HG03575 (cell line): ENCODE measurements at regions not wholly inside any gene's neighbourhood (a gene's known extent, or its start where the extent isn't known, plus 50 kb on each side); places are given as distances from the start of the nearest gene placed in this dataset.

ENCODE experiments used
- ATAC-seq: cut with Tn5 transposase; IDR thresholded peaks from one replicate; pipeline ENCODE4 v1.9.1; 2021; ENCODE audit not compliant: unreplicated experiment, insufficient number of reproducible peaks, low FRiP score; ENCODE audit errors: extremely low read depth

DNA sequence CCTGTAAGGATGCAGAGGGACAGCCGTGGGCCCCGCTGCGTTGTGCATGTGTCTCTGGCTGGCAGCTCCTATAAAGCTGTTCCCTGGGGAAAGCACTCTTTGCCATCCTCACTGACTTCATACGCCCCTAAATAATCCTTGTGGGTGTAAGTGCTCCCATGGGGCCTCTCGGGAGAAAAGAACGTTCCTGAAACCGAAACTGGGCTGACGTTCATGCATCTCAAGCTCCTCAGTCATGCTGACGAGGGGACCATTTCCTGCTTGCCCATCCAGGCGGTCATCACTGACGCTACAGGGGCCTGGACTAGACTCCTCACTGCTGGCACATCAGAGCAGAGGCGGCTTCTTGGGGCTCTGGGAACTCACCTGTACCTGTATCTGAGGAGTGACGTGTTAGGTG is 73.1 kb upstream of the USP24 start:
- ATAC-seq, result peak; percentile 46

DNA sequence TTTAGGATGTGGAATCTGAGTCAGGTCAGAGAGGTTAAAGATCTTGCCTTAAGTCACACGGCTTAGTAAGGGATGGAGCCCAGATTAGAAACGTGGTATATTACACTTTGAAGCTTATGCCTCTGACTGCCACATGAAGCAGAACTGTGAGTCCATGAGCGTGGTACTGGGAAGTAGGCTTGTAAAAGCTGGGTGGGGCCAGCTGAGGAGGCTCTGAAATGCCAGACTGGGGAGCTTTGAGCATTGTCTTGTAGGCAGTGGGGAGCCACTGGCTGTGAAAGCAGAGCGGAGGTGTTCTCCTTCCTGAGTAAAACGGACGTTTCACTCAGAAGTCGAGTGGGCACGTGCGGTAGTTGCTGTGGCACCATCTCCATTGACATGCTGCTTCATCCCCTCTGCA is 72.6 kb upstream of the USP24 start:
- ATAC-seq, result peak; percentile 15

DNA sequence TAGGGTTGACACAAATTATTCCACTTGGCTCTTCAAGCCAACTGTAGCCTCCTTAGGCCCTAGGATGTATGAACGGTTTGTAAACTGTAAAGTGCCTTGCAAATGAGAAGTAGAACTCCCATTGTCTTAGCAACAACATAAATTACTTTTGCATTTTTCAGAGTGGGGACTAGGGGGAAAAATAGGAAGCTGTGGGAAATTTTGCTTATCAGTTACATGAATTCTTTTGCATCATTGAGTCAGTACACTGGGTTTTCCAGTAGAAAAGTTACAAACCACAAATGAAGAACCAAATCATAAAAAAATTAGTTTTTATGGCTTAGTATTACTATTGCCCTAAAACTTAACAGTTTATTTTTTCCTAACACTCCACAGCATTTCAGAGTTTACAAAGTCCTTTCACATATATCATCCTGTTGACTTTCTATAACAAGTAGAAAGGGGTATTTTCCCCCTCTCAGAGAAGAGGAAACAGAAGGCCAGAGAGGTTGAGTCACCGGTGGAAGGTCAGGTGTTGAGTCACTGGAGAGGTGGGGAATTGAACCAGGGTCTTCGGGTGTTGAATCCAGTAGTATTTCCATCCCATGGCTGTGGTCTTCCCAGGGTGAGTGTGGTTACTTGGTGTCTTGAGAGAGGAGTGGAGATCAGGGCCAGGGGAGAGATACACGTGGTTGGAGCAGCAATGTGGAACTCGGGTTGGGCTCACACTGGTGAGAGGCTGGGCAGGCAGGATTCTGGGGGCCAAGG is 71.9 kb upstream of the USP24 start:
- ATAC-seq, result no peak

DNA sequence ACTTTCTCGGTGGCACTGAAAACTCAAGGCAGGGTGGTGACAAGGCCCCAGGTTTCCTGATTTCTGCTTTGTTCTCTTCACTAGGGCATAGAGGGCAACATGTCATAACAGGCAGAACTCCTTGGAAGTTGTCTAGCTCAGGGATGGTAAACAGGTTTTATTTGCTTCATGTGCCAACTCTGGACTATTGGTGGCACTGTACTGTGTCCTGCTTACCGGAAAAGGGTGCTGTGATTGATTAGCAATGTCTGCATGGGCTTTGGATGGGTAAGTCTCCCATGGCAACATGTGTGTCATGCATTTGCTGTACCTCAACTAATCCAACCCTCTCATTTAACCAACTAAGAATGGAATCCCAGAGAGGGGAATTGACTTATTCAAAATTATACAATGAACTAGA is 70.7 kb upstream of the USP24 start:
- no peak for ATAC-seq

DNA sequence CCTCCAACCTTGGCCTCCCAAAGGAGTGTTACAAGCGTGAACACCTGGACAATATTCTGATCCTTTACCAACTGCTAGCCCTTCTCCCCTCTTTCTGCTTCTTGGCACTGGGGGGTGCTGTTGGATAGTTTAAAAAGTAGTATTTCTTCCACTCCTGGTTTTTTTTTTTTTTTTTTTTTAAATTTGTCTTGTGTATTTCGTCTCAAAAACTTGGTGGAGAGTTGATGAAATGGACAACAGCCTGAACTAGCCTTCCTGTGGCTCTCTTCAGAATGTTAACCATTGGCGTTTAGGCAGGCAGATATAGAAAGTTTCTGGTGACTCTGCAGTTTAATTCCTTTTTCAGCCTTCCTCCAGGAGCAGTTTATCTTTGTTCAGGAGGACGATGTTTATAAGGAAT is 69.7 kb upstream of the USP24 start:
- ATAC-seq, result no peak

DNA sequence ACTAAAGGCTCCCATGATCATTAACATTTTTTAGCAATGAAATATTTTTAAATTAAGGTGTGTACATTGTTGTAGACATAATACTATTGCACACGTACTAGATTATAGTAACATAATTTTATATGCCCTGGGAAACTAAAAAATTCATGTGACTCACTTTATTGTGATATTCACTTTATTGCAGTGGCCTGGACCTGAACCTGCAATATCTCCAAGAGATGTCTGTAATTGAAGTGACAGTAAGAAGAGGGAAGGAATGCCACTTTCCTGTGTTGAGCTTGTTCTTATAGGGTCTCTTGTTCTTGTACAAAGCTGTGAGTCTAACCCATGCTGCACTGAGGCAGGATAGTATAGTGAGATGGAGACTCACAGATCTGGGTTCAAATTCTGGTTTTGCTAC is 66.9 kb upstream of the USP24 start:
- no peak for ATAC-seq

DNA sequence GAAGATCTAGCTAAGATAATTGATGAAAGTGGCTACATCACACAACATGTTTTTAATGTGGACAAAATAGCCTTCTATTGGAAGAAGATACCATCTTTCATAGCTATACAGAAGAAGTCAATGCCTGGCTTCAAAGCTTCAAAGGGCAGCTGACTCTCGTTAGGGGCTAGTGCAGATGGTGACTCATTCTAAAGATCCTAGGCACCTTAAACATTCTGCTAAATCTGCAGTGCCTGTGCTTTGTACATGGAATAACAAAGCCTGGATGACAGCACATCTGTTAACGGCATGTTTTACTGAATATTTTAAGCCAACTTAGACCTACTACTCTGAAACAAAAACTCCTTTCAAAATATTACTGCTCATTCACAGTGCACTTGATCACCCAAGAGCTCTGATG is 65.6 kb upstream of the USP24 start:
- no peak for ATAC-seq

DNA sequence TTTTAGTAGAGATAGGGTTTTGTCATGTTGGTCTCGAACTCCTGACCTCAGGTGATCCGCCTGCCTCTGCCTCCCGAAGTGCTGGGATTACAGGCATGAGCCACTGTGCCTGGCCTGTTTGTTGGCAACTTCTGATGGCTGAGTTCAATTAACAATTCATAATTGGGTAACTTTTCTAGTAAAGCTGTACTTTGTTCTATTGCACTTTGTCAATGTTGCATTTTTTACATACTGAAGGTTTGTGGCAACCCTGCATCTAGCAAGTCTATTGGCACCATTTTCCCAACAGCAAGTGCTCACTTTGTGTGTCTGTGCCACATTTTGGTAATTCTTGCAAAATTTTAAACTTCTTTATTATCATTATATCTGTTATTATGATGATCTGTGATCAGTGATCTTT is 64.5 kb upstream of the USP24 start:
- ATAC-seq, result no peak

DNA sequence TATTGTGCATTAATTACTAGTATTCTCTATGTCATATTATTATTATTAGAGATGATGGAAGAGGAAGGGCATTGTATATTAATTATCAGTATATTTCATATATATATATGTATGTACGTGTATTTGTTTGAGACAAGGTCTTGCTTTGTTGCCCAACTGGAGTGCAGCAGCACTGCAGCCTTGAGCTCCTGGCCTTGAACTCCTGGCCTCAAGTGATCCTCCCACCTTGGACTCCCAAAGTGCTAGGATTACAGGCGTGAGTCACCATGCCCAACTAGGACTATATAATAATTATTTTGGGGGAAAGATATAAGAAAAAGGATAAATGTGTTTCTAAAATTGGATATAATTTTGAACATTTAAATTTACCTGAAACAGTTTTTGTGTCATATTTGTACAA is 63.2 kb upstream of the USP24 start:
- no peak for ATAC-seq

DNA sequence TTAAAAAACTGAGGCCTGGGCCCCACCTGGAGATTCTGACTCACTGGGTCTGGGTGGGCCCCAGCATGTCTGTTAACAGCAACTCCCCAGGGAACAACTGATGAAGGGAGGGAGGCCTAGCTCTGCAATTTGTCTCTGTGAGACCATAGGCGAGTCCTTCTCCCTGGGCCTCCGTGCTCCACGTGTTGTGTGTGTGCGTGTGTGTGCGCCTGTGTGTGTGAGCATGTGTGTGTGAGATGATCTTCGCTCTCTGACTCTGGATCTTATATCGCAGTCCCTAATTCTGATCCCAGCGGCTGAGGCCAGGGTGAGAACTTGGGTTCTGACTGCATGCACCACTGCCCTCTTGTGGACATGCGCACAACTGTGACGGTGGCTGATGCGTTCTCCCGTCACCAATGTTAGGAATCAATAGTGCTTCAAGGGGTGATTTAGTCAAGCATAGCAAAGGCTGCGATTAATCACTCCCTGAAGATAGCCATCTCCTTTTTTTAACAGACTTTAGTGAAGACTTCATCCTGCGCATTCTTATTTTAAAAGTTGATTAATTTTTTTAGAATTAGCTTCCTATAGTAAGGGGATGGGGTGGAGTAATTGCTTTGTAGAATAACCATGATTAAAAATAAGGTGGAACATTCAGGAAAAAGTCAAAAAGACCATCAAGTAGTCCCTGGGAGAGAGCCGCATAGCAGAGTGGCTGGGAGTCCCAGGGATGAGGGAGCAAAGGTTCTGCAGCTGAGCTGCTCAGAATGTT is 62.4 kb upstream of the USP24 start:
- no peak for ATAC-seq

DNA sequence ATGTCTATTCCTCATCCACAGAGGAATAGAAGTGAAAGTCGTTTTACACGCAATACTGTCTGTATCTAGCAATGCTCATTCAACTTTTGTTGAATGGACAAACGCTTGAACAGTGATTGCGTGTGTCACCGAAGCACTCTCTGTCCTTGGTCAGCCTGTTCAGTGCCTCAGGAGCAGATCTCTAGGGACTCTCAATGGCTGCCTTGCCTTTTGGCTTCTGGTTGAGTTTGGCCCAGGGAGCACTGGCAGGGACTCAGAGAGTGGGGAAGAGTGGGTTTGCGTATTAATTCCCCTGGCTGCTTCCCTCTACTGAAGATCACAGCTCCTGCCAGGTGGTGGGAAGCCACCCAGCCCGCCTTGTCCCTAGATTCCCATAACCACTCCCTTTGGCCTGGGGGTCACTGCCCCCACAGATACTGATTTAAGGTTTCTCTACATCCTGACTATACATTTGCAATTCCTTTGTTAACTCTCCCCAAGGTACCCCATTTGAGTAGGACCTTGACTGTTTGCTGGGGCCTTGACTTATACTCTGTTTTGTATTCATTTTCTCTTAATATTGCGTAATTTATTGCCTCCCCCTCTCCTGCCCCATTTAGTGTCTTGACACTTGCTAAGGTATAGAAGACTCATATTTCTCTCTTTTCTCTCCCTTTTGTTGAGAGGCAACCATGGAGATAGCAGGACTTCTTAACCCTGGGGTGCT is 61.7 kb upstream of the USP24 start:
- ATAC-seq, result no peak

DNA sequence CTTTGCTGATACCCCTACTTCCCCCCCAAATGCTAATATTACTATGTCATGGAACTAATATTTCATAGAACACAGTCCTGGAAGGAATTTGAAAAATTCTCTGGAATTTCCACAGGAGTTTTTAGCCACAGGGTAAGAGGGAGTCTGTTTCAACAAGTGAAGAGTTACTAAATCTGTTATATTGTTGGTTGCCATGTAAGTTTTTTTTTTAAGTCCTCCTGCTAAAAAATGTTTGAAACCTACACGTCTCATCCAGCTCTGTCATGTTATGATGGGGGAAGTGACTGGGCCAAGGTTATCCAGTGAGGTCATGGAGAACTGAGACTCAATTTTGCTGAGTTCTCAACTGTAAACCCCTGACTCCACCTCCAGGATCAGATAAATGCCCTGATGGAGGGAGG is 60.8 kb upstream of the USP24 start:
- ATAC-seq, result no peak

DNA sequence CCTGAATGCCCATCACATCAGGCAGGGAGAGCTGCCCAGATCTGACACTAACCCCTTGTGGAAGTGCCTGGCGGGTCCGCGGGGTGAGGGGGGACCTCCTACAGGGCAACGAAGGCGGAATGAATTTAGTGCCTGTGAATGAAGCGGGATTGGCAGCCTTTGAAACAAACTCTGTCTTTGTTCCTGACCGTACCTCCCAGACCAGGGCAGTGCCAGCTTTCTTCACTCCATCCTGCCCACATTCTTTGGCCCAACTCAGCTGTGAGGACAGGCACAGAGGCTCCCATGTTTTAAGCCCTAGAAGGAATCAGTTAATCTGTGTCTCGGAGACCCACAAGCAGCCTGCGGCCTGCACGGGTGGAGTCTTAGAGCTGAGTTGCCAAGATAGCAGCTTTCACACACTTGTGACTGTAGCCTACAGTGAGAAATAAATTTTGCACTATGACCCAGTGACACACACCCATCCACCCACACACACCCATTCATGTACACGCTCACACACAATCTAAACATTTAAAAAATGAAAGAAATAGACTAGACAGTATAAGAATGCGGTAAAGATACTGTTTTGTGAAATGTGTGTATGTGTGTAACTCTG is 60.1 kb upstream of the USP24 start:
- ATAC-seq, result no peak

DNA sequence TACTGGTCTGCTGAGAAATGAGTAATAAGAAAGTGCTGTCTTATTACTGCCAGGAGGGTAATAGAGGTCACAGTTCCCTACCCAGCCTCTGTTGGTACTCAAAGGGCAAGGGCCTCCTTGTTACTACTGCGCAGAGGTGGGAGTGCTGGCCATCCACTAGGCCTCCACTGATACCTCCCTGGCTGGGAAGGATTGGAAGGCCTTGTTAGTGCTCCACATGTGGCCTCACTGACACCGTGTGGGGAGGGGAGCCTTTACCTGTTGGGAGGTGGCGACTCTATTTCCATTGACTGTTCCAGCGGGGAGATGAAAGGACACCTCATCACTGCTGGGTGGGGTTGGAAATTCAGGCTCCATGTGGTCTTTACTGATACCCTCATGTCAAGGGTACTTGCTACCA is 57.8 kb upstream of the USP24 start:
- no peak for ATAC-seq
